K562 (cell line): ENCODE measurements at regions not wholly inside any gene's neighbourhood (a gene's known extent, or its start where the extent isn't known, plus 50 kb on each side); places are given as distances from the start of the nearest gene placed in this dataset.
A peak's percentile ranks its signal among the peaks of the same experiment; 100 is the strongest.

Source experiments
- ATAC-seq: fragments of 200-7000 bp; cut with Tn5 transposase; 3 replicates; pipeline ENCODE4 v1.9.1; 2020; ENCODE audit warnings: moderate library complexity
- BruUV-seq: library from RNA; stranded (reverse); fragments of 400-500 nt; replicated peaks from 2 replicates; lab custom pipeline; 2021; lab: Mats Ljungman, UMichigan
- CTCF ChIA-PET: fragments of 300-600 bp; formaldehyde crosslinking; extraction: SDS; loops from one replicate; lab custom pipeline; 2021; ENCODE audit warnings: low intra/inter-chr PET ratio; lab: Yijun Ruan, JAX
- POLR2A ChIA-PET: fragments of 300-600, 350-650 bp; sonication (Branson Sonifier 250); formaldehyde crosslinking; extraction: SDS; loops from one replicate; lab custom pipeline; 2021; ENCODE audit warnings: antibody characterized with exemption, inconsistent platforms; lab: Yijun Ruan, JAX
- DNase-seq, 4 experiments: peaks; one replicate each; pipeline versions ENCODE4 v3.0.0 to v3.0.0-alpha.2; 2011 to 2018; ENCODE audit warnings: low spot score in 3 of 4, mixed read lengths in 3 of 4; ENCODE audit errors: extremely low read depth in 1 of 4
- FAIRE-seq: peaks from 2 replicates; lab custom pipeline; 2011; peaks lifted over from hg19 to GRCh38; lab: Jason Lieb, UNC
- H2AFZ ChIP-seq: 2 replicates; pipeline ENCODE4 v1.6.0; 2011; ENCODE audit warnings: low read depth, low read length, control low read depth, inconsistent platforms
- H3K27ac ChIP-seq: fragments of 200-600 bp; 3 replicates; pipeline ENCODE4 v1.8.0; 2011; ENCODE audit warnings: low read depth, mild to moderate bottlenecking, control low read depth, inconsistent platforms, low read length, moderate library complexity, mixed read lengths; ENCODE audit errors: extremely low read depth
- H3K27me3 ChIP-seq, 2 experiments: fragments of 300-600 bp in 1 of 2; 2 replicates in 1 of 2; 3 replicates in 1 of 2; pipeline versions ENCODE4 v1.6.0 to v1.8.0; 2011; ENCODE audit warnings: inconsistent platforms in 2 of 2, low read length in 2 of 2, mild to moderate bottlenecking in 1 of 2, mixed read lengths in 1 of 2, moderate library complexity in 1 of 2; ENCODE audit not compliant: control insufficient read depth in 2 of 2, insufficient read depth in 2 of 2
- H3K36me3 ChIP-seq: fragments of 300-600 bp; 3 replicates; pipeline ENCODE4 v1.8.0; 2011; ENCODE audit warnings: mild to moderate bottlenecking, low read length, inconsistent platforms; ENCODE audit not compliant: control insufficient read depth, insufficient read depth
- H3K4me1 ChIP-seq, 2 experiments: fragments of 200-600 bp in 1 of 2; replicated peaks in 1 of 2; 2 replicates in 1 of 2; 3 replicates in 1 of 2; pipeline versions ENCODE4 v1.5.1 to v1.8.0; 2011; ENCODE audit warnings: inconsistent platforms in 2 of 2, low read length in 2 of 2, mild to moderate bottlenecking in 1 of 2, mixed read lengths in 1 of 2, moderate library complexity in 1 of 2; ENCODE audit not compliant: control insufficient read depth in 2 of 2, insufficient read depth in 2 of 2
- H3K4me2 ChIP-seq: 2 replicates; pipeline ENCODE4 v1.6.1; 2011; ENCODE audit warnings: low read length, control low read depth, inconsistent platforms, mixed read lengths; ENCODE audit not compliant: insufficient read depth
- H3K4me3 ChIP-seq: fragments of 200-600 bp; sonication (generic), shearing (Covaris generic); 2 replicates; pipeline ENCODE4 v1.5.1; 2016; ENCODE audit warnings: control low read depth, inconsistent platforms
- H3K79me2 ChIP-seq: fragments of 200-600 bp; 3 replicates; pipeline ENCODE4 v1.8.0; 2011; ENCODE audit warnings: low read length, inconsistent platforms; ENCODE audit not compliant: control insufficient read depth, insufficient read depth
- H3K9ac ChIP-seq, 2 experiments: 2 replicates each; pipeline versions ENCODE4 v1.6.0 to v1.6.1; 2011; ENCODE audit warnings: low read depth in 2 of 2, low read length in 2 of 2, control low read depth in 1 of 2, inconsistent platforms in 1 of 2, mild to moderate bottlenecking in 1 of 2, mixed read lengths in 1 of 2; ENCODE audit not compliant: insufficient read depth in 1 of 2
- H3K9me1 ChIP-seq: one replicate; pipeline ENCODE4 v1.6.0; 2011; ENCODE audit warnings: inconsistent platforms, mild to moderate bottlenecking, low read length, moderate library complexity; ENCODE audit not compliant: control insufficient read depth, insufficient read depth
- H3K9me3 ChIP-seq: replicated peaks from 2 replicates; pipeline ENCODE4 v1.5.1; 2011; ENCODE audit warnings: low read depth, low read length, inconsistent platforms; ENCODE audit not compliant: control insufficient read depth, insufficient read depth
- H4K20me1 ChIP-seq: replicated peaks from 2 replicates; pipeline ENCODE4 v1.6.1; 2011; ENCODE audit warnings: low read length, inconsistent platforms, mixed read lengths; ENCODE audit not compliant: control insufficient read depth, insufficient read depth
- BHLHE40 ChIP-seq: IDR thresholded peaks from 2 replicates; pipeline ENCODE4 v1.6.1; 2011; ENCODE audit warnings: low read length, improper control_type of control experiment
- C11orf30 ChIP-seq: fragments of 450-650 bp; IDR thresholded peaks from 2 replicates; pipeline ENCODE4 v1.6.1; 2016; ENCODE audit warnings: low read depth, mild to moderate bottlenecking
- HDAC2 ChIP-seq: fragments of 450-650 bp; IDR thresholded peaks from 2 replicates; pipeline ENCODE4 v1.6.1; 2016; ENCODE audit warnings: mild to moderate bottlenecking
- MAFF ChIP-seq: IDR thresholded peaks from 2 replicates; pipeline ENCODE4 v1.6.1; 2012; ENCODE audit warnings: low read length, improper control_type of control experiment
- MAFG ChIP-seq: fragments of 450-650 bp; conservative IDR thresholded peaks from 2 replicates; pipeline ENCODE4 v1.6.1; 2016; ENCODE audit warnings: missing genetic modification characterization, missing compliant biosample characterization
- MAFK ChIP-seq: IDR thresholded peaks from 2 replicates; pipeline ENCODE4 v1.6.1; 2011; ENCODE audit warnings: low read length, improper control_type of control experiment
- NFIX ChIP-seq: fragments of 250-450 bp; sonication (Bioruptor Pico); IDR thresholded peaks from 2 replicates; pipeline ENCODE4 v1.4.0; 2020; ENCODE audit warnings: low read depth, mild to moderate bottlenecking, moderate library complexity
- POU5F1 ChIP-seq: fragments of 150-350 bp; IDR thresholded peaks from 2 replicates; pipeline ENCODE4 v1.6.1; 2014; ENCODE audit warnings: borderline replicate concordance, low read length, low read depth, mild to moderate bottlenecking; ENCODE audit not compliant: partially characterized antibody
- SMC3 ChIP-seq: conservative IDR thresholded peaks from 2 replicates; pipeline ENCODE4 v1.6.1; 2011; ENCODE audit warnings: low read depth, low read length, improper control_type of control experiment; ENCODE audit not compliant: insufficient read depth
- TAF1 ChIP-seq: IDR thresholded peaks from 2 replicates; pipeline ENCODE4 v1.6.1; 2011; ENCODE audit warnings: mild to moderate bottlenecking, low read length, moderate library complexity; ENCODE audit not compliant: insufficient read depth, control insufficient read depth, severe bottlenecking; ENCODE audit errors: extremely low read depth
- ZNF316 ChIP-seq: fragments of 450-650 bp; IDR thresholded peaks from 2 replicates; pipeline ENCODE4 v1.6.1; 2016
- WGBS: fragments of 100-300 bp; shearing (Covaris generic); methylation state at CpG from one replicate; pipeline ENCODE4 v1.1.6; 2016; ENCODE audit warnings: low coverage, mixed read lengths; ENCODE audit not compliant: insufficient coverage; ENCODE audit errors: missing lambda C conversion rate; 5-methylcytosine and 5-hydroxymethylcytosine counted together
- in situ Hi-C: fragments of 300-500 bp; cut with MboI; formaldehyde crosslinking; loops from 4 replicates; pipeline ENCODE4 v1.15.0; 2018; ENCODE audit warnings: inconsistent platforms, mixed read lengths
- intact Hi-C: fragments of 100-400 bp; cut with micrococcal nuclease; formaldehyde crosslinking; loops from 2 replicates; pipeline ENCODE4 v1.14.2; 2022

- Histone ChIP-seq H2AFZ (no peak overlapping the region), H3K4me3 (no peak overlapping the region), H3K27me3 (no peaks in the 10 kb centered on the region), H3K9me3 (no peaks in the 10 kb centered on the region), H3K9ac (no peak overlapping the region), H3K9me1 (no peaks in the 10 kb centered on the region), H3K79me2 (no peaks in the 10 kb centered on the region), H3K27ac (no peak overlapping the region), H3K36me3 (no peaks in the 10 kb centered on the region), H4K20me1 (no peaks in the 10 kb centered on the region), H3K4me1 (no peaks in the 10 kb centered on the region), H3K4me2 (no peak overlapping the region)
- intact Hi-C loops (no loop called here), in situ Hi-C loops (no loop called here)
- 0% methylated on average over 3 of the region's 3 CpGs for WGBS
- no peak for DNase-seq
- ChIA-PET POLR2A (no interaction called here), CTCF (no interaction called here)
- TF ChIP-seq HDAC2 (no peak), MAFF (peak; percentile 90), MAFK (peak; percentile 92), MAFG (peak; percentile 78), NFIX (no peak), C11orf30 (peak; percentile 67), ZNF316 (peak; percentile 78)
- no TSS peak for BruUV-seq
- ATAC-seq = no peak
- FAIRE-seq = no peak
These were observed 187.3 kb upstream of the PDZRN3 start for GRCh38 chr3:73812054-73812453.

- no peaks in the 10 kb centered on the region for H3K9me1 ChIP-seq
- H3K79me2 ChIP-seq = no peaks in the 10 kb centered on the region
- 1% methylated on average over 11 of the region's 12 CpGs for WGBS
- TF ChIP-seq SMC3 (no peak), BHLHE40 (no peak), POU5F1 (no peak), TAF1 (no peak)
- no peaks in the 10 kb centered on the region for H3K9me3 ChIP-seq
- no peak overlapping the region for H3K4me3 ChIP-seq
- in situ Hi-C loops (no loop called here), intact Hi-C loops (no loop called here)
- H2AFZ ChIP-seq = no peak overlapping the region
- H3K36me3 ChIP-seq = no peaks in the 10 kb centered on the region
- no peak overlapping the region for H3K27ac ChIP-seq
- ATAC-seq (no peak), FAIRE-seq (no peak), DNase-seq (no peak)
- H4K20me1 ChIP-seq = no peaks in the 10 kb centered on the region
- H3K9ac ChIP-seq = no peak overlapping the region
- no peaks in the 10 kb centered on the region for H3K4me1 ChIP-seq
- CTCF ChIA-PET = no interaction called here
- POLR2A ChIA-PET = no interaction called here
- no peaks in the 10 kb centered on the region for H3K27me3 ChIP-seq
- BruUV-seq = no TSS peak
- H3K4me2 ChIP-seq = no peak overlapping the region
These were observed 184.2 kb upstream of the PDZRN3 start for GRCh38 chr3:73808862-73809509.
